Cerebellar cortex (tissue), 1 donor: ENCODE measurements at regions not wholly inside any gene's neighbourhood (a gene's known extent, or its start where the extent isn't known, plus 50 kb on each side); places are given as distances from the start of the nearest gene placed in this dataset.
"Not testable (repeated sequence)": the region's sequence is repeated elsewhere in the genome, so short reads cannot be mapped to it uniquely, and the experiment has no call there.

Source experiments
- DNase-seq: peaks from one replicate; pipeline ENCODE4 v3.0.0-alpha.2; 2015; ENCODE audit warnings: low spot score

DNA sequence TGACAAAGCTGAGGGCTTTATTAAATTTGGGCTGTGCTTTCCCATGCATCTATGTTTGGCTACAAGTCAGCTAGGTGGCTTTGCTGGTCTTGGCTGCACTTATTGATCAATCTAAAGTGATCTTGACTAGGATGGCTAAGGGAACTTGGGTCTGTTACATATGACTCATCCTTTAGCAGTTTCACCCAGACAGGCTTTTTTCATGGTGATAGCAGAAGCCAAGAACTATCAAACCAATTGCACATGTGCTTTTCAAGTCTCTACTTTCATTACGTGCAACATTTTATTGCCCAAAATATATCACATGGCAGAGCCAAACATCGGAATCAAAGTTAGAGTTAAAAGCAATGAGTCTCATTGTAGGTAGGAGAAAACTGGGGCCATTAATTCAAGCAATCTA is 626.3 kb downstream of the TENT5A start:
- no peak for DNase-seq

GRCh38 chr6:81120280-81120679 is 632.2 kb downstream of the TENT5A start:
- no peak for DNase-seq

GRCh38 chr6:81105998-81106397 is 646.5 kb downstream of the TENT5A start:
- DNase-seq, result no peak

- DNase-seq, result no peak
Measured at GRCh38 chr6:81098109-81098814, 654.2 kb downstream of the TENT5A start.

- not testable (repeated sequence) for DNase-seq
Measured at GRCh38 chr6:81096464-81096863, 656.0 kb downstream of the TENT5A start.

DNA sequence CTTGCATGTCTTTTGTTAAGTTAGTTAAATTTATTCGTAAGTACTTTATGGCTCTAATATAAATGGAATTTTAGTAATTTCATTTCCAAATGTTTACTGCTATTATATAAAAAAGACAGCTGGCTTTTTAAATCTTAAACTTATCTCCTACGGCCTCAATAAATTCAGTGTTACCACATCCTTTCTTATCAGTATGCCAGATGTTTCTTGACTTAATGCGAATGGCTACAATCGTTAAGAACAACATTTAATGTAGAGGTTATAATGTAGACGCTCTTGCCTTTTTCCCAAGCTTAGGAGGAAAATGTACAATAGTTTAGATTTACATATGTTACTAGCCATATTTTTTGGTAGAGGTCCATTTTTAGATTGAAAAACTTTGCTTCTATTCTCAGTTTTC is 659.4 kb downstream of the TENT5A start:
- no peak for DNase-seq

DNA sequence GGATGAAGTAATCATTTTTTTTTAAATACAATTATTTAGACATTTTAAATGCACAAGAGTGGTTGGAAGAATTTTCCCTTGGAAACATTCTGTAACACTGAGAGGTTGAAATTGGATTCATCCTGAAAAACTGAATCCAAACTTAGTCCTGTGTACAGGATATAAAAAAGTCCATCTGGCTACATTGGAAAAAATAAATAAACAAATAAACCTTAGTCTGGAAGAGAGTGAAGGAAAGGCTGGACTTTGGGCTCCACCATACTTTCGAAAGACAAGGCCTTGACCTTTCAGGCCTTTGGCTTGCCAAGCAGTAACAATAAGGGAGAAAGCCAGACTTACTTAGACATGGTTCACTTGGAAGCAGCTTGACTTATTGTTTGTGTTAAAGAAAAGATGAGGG is 664.3 kb downstream of the TENT5A start:
- DNase-seq, result no peak

- peak; percentile 6 for DNase-seq
Measured at GRCh38 chr6:81086991-81087390, 665.5 kb downstream of the TENT5A start.

DNA sequence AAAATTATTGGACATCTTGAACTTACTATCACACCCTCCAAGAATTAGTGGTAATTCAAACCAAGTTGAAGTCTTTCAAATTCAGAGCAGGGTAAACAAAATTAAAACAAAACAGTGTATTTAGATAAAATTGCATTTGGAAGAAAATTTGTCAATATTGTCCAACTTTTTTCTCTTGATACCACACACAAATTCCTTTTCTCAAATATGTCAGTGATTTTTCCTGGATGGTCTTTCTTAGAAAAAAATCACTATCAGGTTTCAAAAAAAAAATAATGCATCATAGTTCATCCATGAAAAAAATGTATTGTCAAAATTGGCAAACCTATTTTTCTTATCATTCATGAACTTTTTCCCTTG is 667.1 kb downstream of the TENT5A start:
- no peak for DNase-seq

DNA sequence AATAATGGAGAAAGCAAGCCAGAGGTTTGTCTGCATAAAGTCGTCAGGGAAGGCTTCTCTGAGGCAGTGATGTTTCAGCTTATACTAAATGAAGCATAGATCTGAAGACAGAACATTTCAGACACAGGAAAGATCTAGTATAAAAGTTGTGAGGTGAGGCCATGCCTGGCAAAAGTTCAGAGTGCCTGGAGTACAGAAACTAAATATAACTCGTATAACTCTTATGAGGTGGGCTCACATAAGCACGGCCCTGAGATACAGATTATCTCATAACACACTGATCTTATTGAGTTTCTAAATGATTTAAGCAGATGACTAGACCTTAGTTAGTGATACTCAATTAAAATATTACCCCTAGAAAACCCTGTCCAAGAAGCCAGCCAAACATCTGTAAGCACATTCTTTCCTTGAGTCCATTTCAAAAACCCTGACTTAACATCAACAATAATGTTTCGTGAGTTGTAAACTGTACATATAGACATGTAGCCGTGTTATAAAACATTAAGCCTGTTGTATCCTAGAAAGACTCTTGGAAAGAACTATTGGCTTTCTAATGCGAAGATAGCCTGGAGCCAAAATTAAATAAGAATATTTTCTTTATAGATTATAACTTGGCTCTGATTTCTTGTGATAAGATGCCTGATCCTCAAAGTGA is 667.6 kb downstream of the TENT5A start:
- no peak for DNase-seq

GRCh38 chr6:81075974-81076373 is 676.5 kb downstream of the TENT5A start:
- peak; percentile 22 for DNase-seq

DNA sequence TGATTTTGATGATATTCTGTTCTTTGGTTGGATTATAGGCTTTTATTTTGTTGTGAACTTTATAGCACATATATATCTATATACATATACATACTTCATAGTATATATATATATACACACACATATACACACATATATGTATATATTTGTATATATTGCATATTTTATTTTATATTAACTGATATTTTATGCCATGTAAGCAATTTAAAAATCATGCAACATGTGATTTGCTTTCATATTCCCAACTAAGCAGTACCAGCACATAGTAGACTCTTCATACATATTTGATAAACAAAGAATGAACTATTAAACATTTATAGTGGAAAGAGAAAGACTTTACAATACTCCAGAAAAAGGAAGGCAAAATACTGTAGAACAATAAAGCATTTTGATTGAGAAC is 679.2 kb downstream of the TENT5A start:
- DNase-seq, result no peak

DNA sequence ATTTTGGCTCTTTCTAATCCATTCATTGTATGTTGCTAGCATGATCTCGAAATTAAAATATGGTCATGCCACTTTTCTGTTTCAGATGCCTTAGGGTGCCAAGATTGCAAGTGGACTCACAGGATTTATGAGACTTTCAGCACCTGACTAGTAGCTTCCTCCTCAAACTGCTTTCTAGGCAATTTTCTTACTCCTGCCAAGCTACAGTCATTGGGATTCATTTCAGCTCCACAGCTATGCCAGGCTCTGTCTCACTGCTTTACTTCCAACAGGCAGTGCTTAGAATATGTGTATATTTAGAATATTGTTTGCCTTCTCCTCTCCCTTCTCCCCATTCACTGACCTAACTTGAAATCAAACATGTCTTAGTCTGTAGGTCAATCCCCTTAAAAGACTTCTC is 681.4 kb downstream of the TENT5A start:
- no peak for DNase-seq

DNA sequence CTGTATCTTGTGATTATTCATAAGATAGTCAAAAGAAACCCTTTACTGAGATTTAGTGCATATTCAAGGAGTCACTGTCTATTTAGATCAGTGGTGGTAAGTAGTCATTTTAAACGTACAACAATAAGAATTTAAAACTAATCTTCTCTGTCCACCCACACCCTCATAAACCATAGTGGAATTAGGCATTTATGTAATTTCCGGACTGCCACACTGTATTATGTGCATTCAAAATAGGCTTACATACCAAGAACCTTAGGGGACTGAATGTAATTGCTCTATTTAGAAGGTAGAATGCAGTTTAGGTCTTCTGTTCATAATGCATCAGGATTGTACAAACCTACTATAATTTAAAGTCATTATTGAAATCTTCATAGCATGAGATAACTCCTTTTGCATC is 685.4 kb downstream of the TENT5A start:
- no peak for DNase-seq

DNA sequence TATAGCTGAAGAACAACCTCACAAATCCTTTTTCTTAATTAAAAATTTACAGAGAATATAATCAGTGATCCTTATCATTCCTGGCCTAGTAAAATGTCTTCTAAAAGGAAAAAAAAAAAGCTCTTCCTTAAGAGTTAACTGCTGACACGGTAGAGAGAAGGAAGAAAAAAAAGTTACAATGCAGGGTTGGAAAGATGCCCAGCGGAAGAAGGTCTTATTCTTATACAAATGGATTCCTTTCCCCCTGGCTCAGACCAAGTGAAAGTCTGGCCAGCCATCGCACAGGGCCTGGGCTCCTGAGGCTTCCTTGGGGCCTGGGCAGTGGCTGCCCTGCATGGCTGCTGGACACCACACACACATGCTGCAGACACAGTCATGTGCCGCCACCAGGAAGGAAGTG is 688.6 kb downstream of the TENT5A start:
- DNase-seq, result no peak

DNA sequence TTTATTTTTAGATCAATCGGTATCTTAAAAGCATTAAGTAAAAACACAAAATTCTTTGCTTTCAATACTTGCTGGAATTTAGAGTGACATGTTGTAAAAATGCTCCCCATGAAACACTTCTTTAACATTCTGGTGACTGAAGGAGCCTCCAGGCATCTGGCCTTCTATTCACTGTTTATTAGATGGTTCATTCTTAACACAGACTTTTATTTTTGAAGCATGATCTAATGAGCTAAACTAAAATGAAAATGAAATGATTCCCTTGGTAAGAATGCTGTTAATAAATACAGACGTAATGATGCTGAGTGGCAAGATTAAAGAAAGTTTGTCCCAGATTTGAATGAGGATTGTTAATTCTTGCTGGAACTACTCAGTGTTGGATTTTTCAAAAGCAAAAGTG is 698.4 kb downstream of the TENT5A start:
- DNase-seq, result no peak

DNA sequence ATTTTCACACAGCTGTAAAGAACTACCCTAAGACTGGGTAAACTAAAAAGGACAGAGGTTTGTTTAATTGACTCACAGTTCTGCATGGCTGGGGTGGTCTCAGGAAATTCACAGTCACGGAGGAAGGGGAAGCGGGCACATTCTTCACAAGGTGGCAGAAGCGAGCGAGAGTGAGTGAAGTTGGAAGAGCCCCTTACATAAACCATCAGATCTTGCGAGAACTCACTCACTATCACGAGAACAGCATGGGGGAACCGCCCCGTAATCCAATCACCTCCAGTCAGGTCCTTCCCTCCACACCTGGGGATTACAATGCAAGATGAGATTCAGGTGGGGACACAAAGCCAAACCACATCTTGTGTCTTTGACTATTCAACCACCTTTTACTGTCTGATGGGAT is 700.5 kb downstream of the TENT5A start:
- no peak for DNase-seq

- DNase-seq, result no peak
Measured at GRCh38 chr6:81049425-81050042, 702.9 kb downstream of the TENT5A start.

DNA sequence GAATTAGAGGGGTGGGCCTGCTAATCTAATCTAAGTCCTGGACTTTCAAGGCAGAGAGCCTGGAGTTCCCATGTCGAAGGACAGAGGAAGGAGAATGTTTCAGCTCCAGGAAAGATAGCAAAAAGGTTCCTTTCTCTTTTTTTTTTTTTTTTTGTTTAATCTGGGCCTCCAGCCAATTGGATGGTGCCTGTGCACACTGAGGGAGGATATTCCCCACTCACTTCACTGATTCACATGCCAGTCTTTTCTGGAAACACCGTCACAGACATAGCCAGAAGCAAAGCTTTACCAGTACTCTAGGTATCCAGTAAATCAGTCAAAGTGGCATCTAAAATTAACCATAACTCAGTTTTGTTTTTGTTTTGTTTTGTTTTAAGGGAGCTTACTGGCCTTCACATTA is 721.1 kb downstream of the TENT5A start:
- no peak for DNase-seq

- no peak for DNase-seq
Measured at GRCh38 chr6:81026041-81026553, 726.4 kb downstream of the TENT5A start.

GRCh38 chr6:81023709-81024108 is 728.8 kb downstream of the TENT5A start:
- DNase-seq, result no peak

- DNase-seq, result no peak
Measured at GRCh38 chr6:81023007-81023582, 729.4 kb downstream of the TENT5A start.

GRCh38 chr6:81017586-81017985 is 734.9 kb downstream of the TENT5A start:
- not testable (repeated sequence) for DNase-seq
